WTC11 (cell line): ENCODE measurements at regions not wholly inside any gene's neighbourhood (a gene's known extent, or its start where the extent isn't known, plus 50 kb on each side); places are given as distances from the start of the nearest gene placed in this dataset.

Source experiments
- NR2C2 ChIP-seq: sonication (generic); formaldehyde crosslinking; IDR thresholded peaks from 2 replicates; pipeline ENCODE4 v1.8.0; 2022; ENCODE audit warnings: mild to moderate bottlenecking, missing genetic modification reagents
- TF ChIP-seq, protein P1 (sequence below): fragments of 200-600 bp; IDR thresholded peaks from 2 replicates; pipeline ENCODE4 v1.8.0; 2022; ENCODE audit warnings: antibody characterized with exemption
- TF ChIP-seq, protein P2 (sequence below): sonication (generic); formaldehyde crosslinking; IDR thresholded peaks from 2 replicates; pipeline ENCODE4 v1.8.1; 2023; ENCODE audit warnings: mild to moderate bottlenecking, moderate library complexity, missing genetic modification reagents

DNA sequence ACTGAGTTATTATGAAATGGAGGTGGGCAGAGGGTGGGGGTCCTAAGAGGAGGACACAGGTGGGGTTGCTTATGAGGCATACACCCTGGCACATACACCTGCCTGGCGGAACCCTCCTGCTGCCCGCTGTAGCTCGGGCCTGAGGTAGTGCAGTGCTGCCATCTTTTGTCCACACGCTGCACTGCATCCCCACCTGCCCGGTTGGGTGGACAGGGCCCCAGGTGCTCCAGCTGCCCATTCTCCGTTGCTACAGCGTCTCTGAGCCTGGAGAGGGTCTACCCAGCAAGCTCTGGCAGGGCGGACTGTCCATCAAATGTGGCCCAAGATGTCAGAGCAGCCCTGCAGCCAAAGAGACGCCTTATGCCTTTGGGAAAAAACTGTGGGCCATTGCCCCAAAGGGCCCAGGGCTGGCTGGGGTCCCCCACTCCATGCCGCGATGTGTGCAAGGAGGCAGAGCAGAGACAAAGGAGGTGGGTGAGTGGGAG, 131.2 kb downstream of the BUD13 start:
- TF ChIP-seq, protein P1, sequence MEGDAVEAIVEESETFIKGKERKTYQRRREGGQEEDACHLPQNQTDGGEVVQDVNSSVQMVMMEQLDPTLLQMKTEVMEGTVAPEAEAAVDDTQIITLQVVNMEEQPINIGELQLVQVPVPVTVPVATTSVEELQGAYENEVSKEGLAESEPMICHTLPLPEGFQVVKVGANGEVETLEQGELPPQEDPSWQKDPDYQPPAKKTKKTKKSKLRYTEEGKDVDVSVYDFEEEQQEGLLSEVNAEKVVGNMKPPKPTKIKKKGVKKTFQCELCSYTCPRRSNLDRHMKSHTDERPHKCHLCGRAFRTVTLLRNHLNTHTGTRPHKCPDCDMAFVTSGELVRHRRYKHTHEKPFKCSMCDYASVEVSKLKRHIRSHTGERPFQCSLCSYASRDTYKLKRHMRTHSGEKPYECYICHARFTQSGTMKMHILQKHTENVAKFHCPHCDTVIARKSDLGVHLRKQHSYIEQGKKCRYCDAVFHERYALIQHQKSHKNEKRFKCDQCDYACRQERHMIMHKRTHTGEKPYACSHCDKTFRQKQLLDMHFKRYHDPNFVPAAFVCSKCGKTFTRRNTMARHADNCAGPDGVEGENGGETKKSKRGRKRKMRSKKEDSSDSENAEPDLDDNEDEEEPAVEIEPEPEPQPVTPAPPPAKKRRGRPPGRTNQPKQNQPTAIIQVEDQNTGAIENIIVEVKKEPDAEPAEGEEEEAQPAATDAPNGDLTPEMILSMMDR: peak; percentile 80
- TF ChIP-seq NR2C2 (CRISPR knock-in tag): no peak
- TF ChIP-seq, protein P2, sequence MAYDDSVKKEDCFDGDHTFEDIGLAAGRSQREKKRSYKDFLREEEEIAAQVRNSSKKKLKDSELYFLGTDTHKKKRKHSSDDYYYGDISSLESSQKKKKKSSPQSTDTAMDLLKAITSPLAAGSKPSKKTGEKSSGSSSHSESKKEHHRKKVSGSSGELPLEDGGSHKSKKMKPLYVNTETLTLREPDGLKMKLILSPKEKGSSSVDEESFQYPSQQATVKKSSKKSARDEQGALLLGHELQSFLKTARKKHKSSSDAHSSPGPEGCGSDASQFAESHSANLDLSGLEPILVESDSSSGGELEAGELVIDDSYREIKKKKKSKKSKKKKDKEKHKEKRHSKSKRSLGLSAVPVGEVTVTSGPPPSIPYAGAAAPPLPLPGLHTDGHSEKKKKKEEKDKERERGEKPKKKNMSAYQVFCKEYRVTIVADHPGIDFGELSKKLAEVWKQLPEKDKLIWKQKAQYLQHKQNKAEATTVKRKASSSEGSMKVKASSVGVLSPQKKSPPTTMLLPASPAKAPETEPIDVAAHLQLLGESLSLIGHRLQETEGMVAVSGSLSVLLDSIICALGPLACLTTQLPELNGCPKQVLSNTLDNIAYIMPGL: no peak
